ENCODE measurements at regions not wholly inside any gene's neighbourhood (a gene's known extent, or its start where the extent isn't known, plus 50 kb on each side); places are given as distances from the start of the nearest gene placed in this dataset.
A peak's percentile ranks its signal among the peaks of the same experiment; 100 is the strongest.

DNA sequence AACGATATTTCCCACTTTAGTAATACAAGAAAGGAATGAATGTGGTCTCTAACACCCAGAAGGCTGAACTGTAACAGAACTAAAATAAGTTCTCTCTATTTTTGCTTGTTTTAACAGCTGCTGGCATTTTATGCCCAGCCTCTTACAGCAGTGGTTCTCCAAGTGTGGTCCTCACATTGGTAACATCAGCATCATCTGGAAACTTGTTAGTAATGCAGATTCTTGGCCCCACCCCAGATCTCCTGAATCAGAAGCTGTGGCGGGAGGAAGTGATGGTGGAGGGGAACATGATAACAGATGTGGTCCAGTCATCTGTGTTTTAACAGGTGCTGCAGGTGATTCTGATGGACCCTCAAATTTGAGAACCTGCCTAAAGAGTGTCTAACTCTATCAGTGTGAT, 170.1 kb downstream of the TMEM26 start:
- TF ChIP-seq, protein P1, sequence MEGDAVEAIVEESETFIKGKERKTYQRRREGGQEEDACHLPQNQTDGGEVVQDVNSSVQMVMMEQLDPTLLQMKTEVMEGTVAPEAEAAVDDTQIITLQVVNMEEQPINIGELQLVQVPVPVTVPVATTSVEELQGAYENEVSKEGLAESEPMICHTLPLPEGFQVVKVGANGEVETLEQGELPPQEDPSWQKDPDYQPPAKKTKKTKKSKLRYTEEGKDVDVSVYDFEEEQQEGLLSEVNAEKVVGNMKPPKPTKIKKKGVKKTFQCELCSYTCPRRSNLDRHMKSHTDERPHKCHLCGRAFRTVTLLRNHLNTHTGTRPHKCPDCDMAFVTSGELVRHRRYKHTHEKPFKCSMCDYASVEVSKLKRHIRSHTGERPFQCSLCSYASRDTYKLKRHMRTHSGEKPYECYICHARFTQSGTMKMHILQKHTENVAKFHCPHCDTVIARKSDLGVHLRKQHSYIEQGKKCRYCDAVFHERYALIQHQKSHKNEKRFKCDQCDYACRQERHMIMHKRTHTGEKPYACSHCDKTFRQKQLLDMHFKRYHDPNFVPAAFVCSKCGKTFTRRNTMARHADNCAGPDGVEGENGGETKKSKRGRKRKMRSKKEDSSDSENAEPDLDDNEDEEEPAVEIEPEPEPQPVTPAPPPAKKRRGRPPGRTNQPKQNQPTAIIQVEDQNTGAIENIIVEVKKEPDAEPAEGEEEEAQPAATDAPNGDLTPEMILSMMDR (conservative IDR thresholded peaks at IDR 0.05; ENCODE audit: low read depth, low read length), result no peak
- no peak overlapping the region for H3K4me3 ChIP-seq (ENCODE audit: low read depth, low read length)
- DNase-seq (ENCODE audit: low read depth), result no peak

DNA sequence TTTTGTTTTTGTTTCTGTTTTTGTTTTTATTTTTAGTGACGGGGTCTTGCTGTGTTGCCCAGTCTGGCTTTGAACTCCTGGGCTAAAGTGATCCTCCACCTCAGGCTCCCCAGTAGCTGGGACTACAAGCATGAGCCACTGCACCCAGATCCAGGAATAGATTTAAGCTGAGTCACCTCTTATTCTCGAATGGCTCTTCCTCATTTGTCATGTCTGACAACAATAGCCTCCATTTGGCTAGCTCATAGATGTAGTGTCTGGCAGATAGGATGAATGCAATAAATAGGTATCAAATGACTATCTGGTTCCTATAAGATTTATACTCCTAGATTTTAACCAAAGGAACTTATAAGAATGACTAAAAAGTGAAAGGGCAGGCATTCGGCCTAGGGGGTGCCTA, 172.9 kb downstream of the TMEM26 start:
- H3K4me3 ChIP-seq (ENCODE audit: low read depth, low read length), result no peak overlapping the region
- TF ChIP-seq, protein P1 (conservative IDR thresholded peaks at IDR 0.05; ENCODE audit: low read depth, low read length), result no peak
- peak; percentile 17 for DNase-seq (ENCODE audit: low read depth)

DNA sequence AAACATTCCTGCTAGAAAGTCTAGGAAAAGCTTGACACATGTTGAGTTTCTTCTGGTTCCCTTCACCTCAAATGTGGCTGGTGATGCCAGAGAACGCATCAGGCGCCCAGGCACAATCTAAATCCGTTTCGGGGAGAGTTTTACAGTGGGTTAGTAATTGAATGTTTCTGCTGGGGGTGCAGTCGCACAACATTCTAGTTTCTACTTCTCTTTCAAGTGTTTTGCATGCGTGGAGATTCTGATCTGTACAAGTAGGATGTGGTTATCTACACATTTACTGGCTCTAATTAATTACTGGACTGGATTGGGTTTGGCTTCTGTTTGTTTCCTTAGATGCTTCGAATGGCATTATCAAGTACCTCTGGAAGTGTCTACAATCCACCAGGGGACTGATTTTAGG, 173.8 kb downstream of the TMEM26 start:
- TF ChIP-seq, protein P1 (conservative IDR thresholded peaks at IDR 0.05; ENCODE audit: low read depth, low read length), result no peak
- no peak overlapping the region for H3K4me3 ChIP-seq (ENCODE audit: low read depth, low read length)
- no peak for DNase-seq (ENCODE audit: low read depth)

DNA sequence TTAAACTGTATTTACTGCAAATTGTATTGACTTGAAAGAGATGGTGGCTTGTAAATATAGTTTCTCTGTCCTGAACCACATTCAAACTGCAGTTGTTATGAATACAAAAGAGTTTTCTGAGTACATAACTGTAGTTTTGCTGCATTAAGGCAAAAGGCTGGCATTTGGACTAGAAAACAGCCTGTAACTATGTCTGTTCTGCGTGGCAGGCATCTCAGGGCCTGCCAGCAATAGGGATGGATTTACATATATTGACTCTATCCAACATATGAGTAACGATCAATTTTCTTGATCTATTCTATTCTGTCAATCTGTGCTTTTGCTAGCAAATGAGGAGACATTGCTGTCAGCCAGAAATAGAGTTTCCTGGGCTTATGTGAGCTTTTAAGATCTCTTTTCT, 174.6 kb downstream of the TMEM26 start:
- TF ChIP-seq, protein P1 (conservative IDR thresholded peaks at IDR 0.05; ENCODE audit: low read depth, low read length), result no peak
- no peak for DNase-seq (ENCODE audit: low read depth)
- H3K4me3 ChIP-seq (ENCODE audit: low read depth, low read length), result no peak overlapping the region

DNA sequence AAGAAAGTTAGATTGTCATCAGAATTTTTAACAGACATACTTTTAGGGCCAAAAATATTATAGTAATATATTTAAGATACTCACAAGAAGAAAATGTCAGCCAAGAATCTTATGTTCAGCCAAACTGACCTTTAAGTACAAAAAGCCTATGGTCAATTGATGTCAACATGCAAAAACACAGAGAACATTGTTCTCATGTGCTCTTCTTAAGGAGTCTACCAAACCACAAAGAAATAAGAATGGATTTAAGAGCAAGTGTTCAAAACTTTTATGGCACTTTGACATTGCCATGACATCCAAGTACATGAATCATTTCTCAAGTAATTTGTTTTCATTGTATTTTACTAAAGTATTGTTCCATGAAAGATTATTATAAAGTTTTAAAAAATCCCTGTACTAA, 180.4 kb downstream of the TMEM26 start:
- TF ChIP-seq, protein P1 (conservative IDR thresholded peaks at IDR 0.05; ENCODE audit: low read depth, low read length), result no peak
- no peak overlapping the region for H3K4me3 ChIP-seq (ENCODE audit: low read depth, low read length)
- DNase-seq (ENCODE audit: low read depth), result no peak

DNA sequence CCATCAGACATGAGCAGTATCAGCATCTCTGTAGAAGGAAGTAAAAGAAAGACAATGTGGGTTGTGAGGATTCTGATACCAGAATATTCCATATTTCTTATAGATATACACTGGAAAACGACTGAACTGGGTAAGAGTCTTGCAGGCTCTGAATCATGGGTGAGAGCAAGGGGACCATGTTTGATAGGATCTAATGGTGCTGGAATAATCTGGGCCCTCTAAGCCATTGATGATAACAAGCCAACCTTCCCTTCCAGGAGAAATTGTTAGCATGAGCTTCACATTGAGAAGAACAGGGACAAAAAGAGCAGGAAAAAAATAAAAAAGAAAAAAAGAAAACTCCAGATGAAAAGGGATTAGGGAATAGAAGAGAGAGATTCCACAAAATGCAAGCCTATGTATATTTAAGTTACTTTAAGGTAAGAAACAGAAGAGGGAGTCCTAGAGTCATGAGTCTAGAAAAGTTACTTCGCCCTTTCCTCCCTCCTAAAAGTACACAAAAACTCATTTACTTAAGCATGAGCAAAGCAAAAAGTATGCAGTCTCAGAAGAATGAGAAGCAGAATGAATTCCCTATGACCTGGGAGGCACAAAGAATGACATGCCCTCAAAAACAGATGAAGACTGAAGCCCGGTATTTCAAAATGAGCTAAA, 181.9 kb downstream of the TMEM26 start:
- TF ChIP-seq, protein P1 (conservative IDR thresholded peaks at IDR 0.05; ENCODE audit: low read depth, low read length), result peak; percentile 49
- H3K4me3 ChIP-seq (ENCODE audit: low read depth, low read length), result no peak overlapping the region
- peak; percentile 93 for DNase-seq (ENCODE audit: low read depth)

DNA sequence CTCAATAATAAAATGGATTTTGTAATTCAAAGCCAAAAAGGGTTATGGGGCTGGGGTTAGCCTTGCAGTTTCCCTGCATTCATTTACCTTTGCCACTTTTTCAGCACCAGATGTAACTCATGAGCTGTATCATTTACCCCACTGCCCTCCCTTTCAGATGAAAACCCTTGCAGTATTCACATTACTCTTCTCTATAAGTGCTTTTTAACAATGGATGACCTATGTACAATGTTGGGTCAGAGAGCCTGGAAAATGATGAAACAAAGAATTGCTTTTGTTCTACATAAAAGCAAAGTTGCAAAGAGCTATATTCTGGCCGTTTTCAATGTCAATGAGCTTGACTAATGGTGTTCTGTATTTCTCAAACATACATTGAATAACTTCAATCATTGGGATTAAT, 189.7 kb downstream of the TMEM26 start:
- TF ChIP-seq, protein P1 (conservative IDR thresholded peaks at IDR 0.05; ENCODE audit: low read depth, low read length), result no peak
- H3K4me3 ChIP-seq (ENCODE audit: low read depth, low read length), result no peak overlapping the region
- DNase-seq (ENCODE audit: low read depth), result no peak

Data from choroid plexus epithelial cell (primary cell).